GM12872 (cell line): ENCODE measurements at regions not wholly inside any gene's neighbourhood (a gene's known extent, or its start where the extent isn't known, plus 50 kb on each side); places are given as distances from the start of the nearest gene placed in this dataset.

Experiments used
- TF ChIP-seq, protein P1 (sequence below): IDR thresholded peaks from 3 replicates; pipeline ENCODE4 v1.5.1; 2011; ENCODE audit warnings: low read depth, mild to moderate bottlenecking, low read length, moderate library complexity; ENCODE audit not compliant: insufficient read depth

- TF ChIP-seq, protein P1, sequence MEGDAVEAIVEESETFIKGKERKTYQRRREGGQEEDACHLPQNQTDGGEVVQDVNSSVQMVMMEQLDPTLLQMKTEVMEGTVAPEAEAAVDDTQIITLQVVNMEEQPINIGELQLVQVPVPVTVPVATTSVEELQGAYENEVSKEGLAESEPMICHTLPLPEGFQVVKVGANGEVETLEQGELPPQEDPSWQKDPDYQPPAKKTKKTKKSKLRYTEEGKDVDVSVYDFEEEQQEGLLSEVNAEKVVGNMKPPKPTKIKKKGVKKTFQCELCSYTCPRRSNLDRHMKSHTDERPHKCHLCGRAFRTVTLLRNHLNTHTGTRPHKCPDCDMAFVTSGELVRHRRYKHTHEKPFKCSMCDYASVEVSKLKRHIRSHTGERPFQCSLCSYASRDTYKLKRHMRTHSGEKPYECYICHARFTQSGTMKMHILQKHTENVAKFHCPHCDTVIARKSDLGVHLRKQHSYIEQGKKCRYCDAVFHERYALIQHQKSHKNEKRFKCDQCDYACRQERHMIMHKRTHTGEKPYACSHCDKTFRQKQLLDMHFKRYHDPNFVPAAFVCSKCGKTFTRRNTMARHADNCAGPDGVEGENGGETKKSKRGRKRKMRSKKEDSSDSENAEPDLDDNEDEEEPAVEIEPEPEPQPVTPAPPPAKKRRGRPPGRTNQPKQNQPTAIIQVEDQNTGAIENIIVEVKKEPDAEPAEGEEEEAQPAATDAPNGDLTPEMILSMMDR: no peak
These were observed 470.2 kb upstream of the RASGRP1 start for GRCh38 chr15:39034816-39035215.

GRCh38 chr15:39040861-39041260 is 476.2 kb upstream of the RASGRP1 start:
- TF ChIP-seq, protein P1: no peak

GRCh38 chr15:39041979-39042495 is 477.4 kb upstream of the RASGRP1 start:
- TF ChIP-seq, protein P1: no peak

- TF ChIP-seq, protein P1: no peak
These were observed 487.2 kb upstream of the RASGRP1 start for GRCh38 chr15:39051626-39052322.

- TF ChIP-seq, protein P1: no peak
These were observed 487.7 kb upstream of the RASGRP1 start for GRCh38 chr15:39052323-39052705.

- TF ChIP-seq, protein P1: no peak
These were observed 488.9 kb upstream of the RASGRP1 start for GRCh38 chr15:39053480-39053879.

DNA sequence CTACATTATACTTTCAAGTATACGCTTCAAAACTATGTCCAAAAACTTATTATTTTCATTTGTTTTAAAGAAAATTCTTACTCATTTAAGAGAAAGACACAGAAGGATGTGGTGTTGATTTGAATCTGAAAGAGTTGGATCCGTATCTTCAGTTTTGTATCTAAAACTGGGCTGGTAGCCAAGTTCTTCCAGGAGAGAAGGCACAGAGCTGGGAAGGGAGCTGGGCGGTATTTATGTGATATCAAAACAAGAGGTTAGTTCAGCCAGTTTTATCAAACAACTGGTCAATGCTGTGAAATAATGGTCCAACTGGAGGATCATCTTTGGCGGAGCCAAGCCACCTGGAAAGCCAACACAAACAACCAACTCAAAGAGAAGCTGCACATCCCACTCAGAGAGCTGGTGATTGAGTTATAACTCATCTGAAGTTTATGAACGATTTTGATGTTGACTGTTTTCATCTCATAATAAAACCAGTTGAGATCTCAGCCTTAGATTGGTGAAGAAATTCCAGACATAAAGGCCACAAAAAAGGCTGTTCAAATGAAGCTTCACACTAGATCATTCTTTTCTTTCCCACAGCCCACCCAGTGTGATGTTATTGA is 489.6 kb upstream of the RASGRP1 start:
- TF ChIP-seq, protein P1: no peak
